K562 (cell line): ENCODE measurements at regions not wholly inside any gene's neighbourhood (a gene's known extent, or its start where the extent isn't known, plus 50 kb on each side); places are given as distances from the start of the nearest gene placed in this dataset.

ENCODE experiments used
- ATAC-seq: fragments of 200-7000 bp; cut with Tn5 transposase; 3 replicates; pipeline ENCODE4 v1.9.1; 2020; ENCODE audit warnings: moderate library complexity
- BruUV-seq: library from RNA; stranded (reverse); fragments of 400-500 nt; replicated peaks from 2 replicates; lab custom pipeline; 2021; lab: Mats Ljungman, UMichigan
- CTCF ChIA-PET: fragments of 300-600 bp; formaldehyde crosslinking; extraction: SDS; loops from one replicate; lab custom pipeline; 2021; ENCODE audit warnings: low intra/inter-chr PET ratio; lab: Yijun Ruan, JAX
- POLR2A ChIA-PET: fragments of 300-600, 350-650 bp; sonication (Branson Sonifier 250); formaldehyde crosslinking; extraction: SDS; loops from one replicate; lab custom pipeline; 2021; ENCODE audit warnings: antibody characterized with exemption, inconsistent platforms; lab: Yijun Ruan, JAX
- DNase-seq, 4 experiments: peaks; one replicate each; pipeline versions ENCODE4 v3.0.0 to v3.0.0-alpha.2; 2011 to 2018; ENCODE audit warnings: low spot score in 3 of 4, mixed read lengths in 3 of 4; ENCODE audit errors: extremely low read depth in 1 of 4
- FAIRE-seq: peaks from 2 replicates; lab custom pipeline; 2011; peaks lifted over from hg19 to GRCh38; lab: Jason Lieb, UNC
- H2AFZ ChIP-seq: 2 replicates; pipeline ENCODE4 v1.6.0; 2011; ENCODE audit warnings: low read depth, low read length, control low read depth, inconsistent platforms
- H3K27ac ChIP-seq: fragments of 200-600 bp; 3 replicates; pipeline ENCODE4 v1.8.0; 2011; ENCODE audit warnings: low read depth, mild to moderate bottlenecking, control low read depth, inconsistent platforms, low read length, moderate library complexity, mixed read lengths; ENCODE audit errors: extremely low read depth
- H3K27me3 ChIP-seq, 2 experiments: fragments of 300-600 bp in 1 of 2; 2 replicates in 1 of 2; 3 replicates in 1 of 2; pipeline versions ENCODE4 v1.6.0 to v1.8.0; 2011; ENCODE audit warnings: inconsistent platforms in 2 of 2, low read length in 2 of 2, mild to moderate bottlenecking in 1 of 2, mixed read lengths in 1 of 2, moderate library complexity in 1 of 2; ENCODE audit not compliant: control insufficient read depth in 2 of 2, insufficient read depth in 2 of 2
- H3K36me3 ChIP-seq: fragments of 300-600 bp; 3 replicates; pipeline ENCODE4 v1.8.0; 2011; ENCODE audit warnings: mild to moderate bottlenecking, low read length, inconsistent platforms; ENCODE audit not compliant: control insufficient read depth, insufficient read depth
- H3K4me1 ChIP-seq, 2 experiments: fragments of 200-600 bp in 1 of 2; replicated peaks in 1 of 2; 2 replicates in 1 of 2; 3 replicates in 1 of 2; pipeline versions ENCODE4 v1.5.1 to v1.8.0; 2011; ENCODE audit warnings: inconsistent platforms in 2 of 2, low read length in 2 of 2, mild to moderate bottlenecking in 1 of 2, mixed read lengths in 1 of 2, moderate library complexity in 1 of 2; ENCODE audit not compliant: control insufficient read depth in 2 of 2, insufficient read depth in 2 of 2
- H3K4me2 ChIP-seq: 2 replicates; pipeline ENCODE4 v1.6.1; 2011; ENCODE audit warnings: low read length, control low read depth, inconsistent platforms, mixed read lengths; ENCODE audit not compliant: insufficient read depth
- H3K4me3 ChIP-seq: fragments of 200-600 bp; sonication (generic), shearing (Covaris generic); 2 replicates; pipeline ENCODE4 v1.5.1; 2016; ENCODE audit warnings: control low read depth, inconsistent platforms
- H3K79me2 ChIP-seq: fragments of 200-600 bp; 3 replicates; pipeline ENCODE4 v1.8.0; 2011; ENCODE audit warnings: low read length, inconsistent platforms; ENCODE audit not compliant: control insufficient read depth, insufficient read depth
- H3K9ac ChIP-seq, 2 experiments: 2 replicates each; pipeline versions ENCODE4 v1.6.0 to v1.6.1; 2011; ENCODE audit warnings: low read depth in 2 of 2, low read length in 2 of 2, control low read depth in 1 of 2, inconsistent platforms in 1 of 2, mild to moderate bottlenecking in 1 of 2, mixed read lengths in 1 of 2; ENCODE audit not compliant: insufficient read depth in 1 of 2
- H3K9me1 ChIP-seq: one replicate; pipeline ENCODE4 v1.6.0; 2011; ENCODE audit warnings: inconsistent platforms, mild to moderate bottlenecking, low read length, moderate library complexity; ENCODE audit not compliant: control insufficient read depth, insufficient read depth
- H3K9me3 ChIP-seq: replicated peaks from 2 replicates; pipeline ENCODE4 v1.5.1; 2011; ENCODE audit warnings: low read depth, low read length, inconsistent platforms; ENCODE audit not compliant: control insufficient read depth, insufficient read depth
- H4K20me1 ChIP-seq: replicated peaks from 2 replicates; pipeline ENCODE4 v1.6.1; 2011; ENCODE audit warnings: low read length, inconsistent platforms, mixed read lengths; ENCODE audit not compliant: control insufficient read depth, insufficient read depth
- CCNT2 ChIP-seq: IDR thresholded peaks from 2 replicates; pipeline ENCODE4 v1.6.1; 2011; ENCODE audit warnings: borderline replicate concordance, low read depth, mild to moderate bottlenecking, moderate library complexity, mixed read lengths, low read length; ENCODE audit not compliant: insufficient read length; ENCODE audit errors: extremely low read depth
- E4F1 ChIP-seq: fragments of 250-450 bp; sonication (Bioruptor Pico); IDR thresholded peaks from 2 replicates; pipeline ENCODE4 v1.5.0; 2021; ENCODE audit warnings: mild to moderate bottlenecking, borderline replicate concordance
- LEF1 ChIP-seq: fragments of 450-650 bp; IDR thresholded peaks from 2 replicates; pipeline ENCODE4 v1.6.1; 2016; ENCODE audit warnings: mild to moderate bottlenecking
- PRMT5 ChIP-seq: sonication (generic); formaldehyde crosslinking; IDR thresholded peaks from 2 replicates; pipeline ENCODE4 v1.5.0; 2020; ENCODE audit warnings: missing genetic modification reagents
- SFPQ ChIP-seq: fragments of 200-400 bp; formaldehyde crosslinking; IDR thresholded peaks from 2 replicates; pipeline ENCODE4 v1.6.1; 2017; ENCODE audit warnings: mild to moderate bottlenecking, low read depth, low read length, moderate library complexity
- USF1 ChIP-seq: sonication (generic); formaldehyde crosslinking; IDR thresholded peaks from 2 replicates; pipeline ENCODE4 v1.9.0; 2022; ENCODE audit warnings: mild to moderate bottlenecking, missing genetic modification reagents
- ZBTB12 ChIP-seq: fragments of 250-450 bp; sonication (Bioruptor Pico); IDR thresholded peaks from 2 replicates; pipeline ENCODE4 v1.4.0; 2020
- ZBTB34 ChIP-seq: fragments of 250-450 bp; sonication (Bioruptor Pico); IDR thresholded peaks from 2 replicates; pipeline ENCODE4 v1.8.0; 2021; ENCODE audit warnings: mild to moderate bottlenecking, moderate library complexity
- ZBTB9 ChIP-seq: fragments of 450-650 bp; formaldehyde crosslinking; IDR thresholded peaks from 2 replicates; pipeline ENCODE4 v1.4.0; 2020; ENCODE audit warnings: mild to moderate bottlenecking, moderate library complexity
- ZNF436 ChIP-seq: fragments of 250-450, 450-650 bp; sonication (Bioruptor Pico); formaldehyde crosslinking; IDR thresholded peaks from 2 replicates; pipeline ENCODE4 v1.7.0; 2020; ENCODE audit warnings: mild to moderate bottlenecking
- WGBS: fragments of 100-300 bp; shearing (Covaris generic); methylation state at CpG from one replicate; pipeline ENCODE4 v1.1.6; 2016; ENCODE audit warnings: low coverage, mixed read lengths; ENCODE audit not compliant: insufficient coverage; ENCODE audit errors: missing lambda C conversion rate; 5-methylcytosine and 5-hydroxymethylcytosine counted together
- in situ Hi-C: fragments of 300-500 bp; cut with MboI; formaldehyde crosslinking; loops from 4 replicates; pipeline ENCODE4 v1.15.0; 2018; ENCODE audit warnings: inconsistent platforms, mixed read lengths
- intact Hi-C: fragments of 100-400 bp; cut with micrococcal nuclease; formaldehyde crosslinking; loops from 2 replicates; pipeline ENCODE4 v1.14.2; 2022

- ChIA-PET POLR2A (no interaction called here), CTCF (no interaction called here)
- no peak for DNase-seq
- Histone ChIP-seq H3K36me3 (no peaks in the 10 kb centered on the region), H2AFZ (no peak overlapping the region), H3K27me3 (no peaks in the 10 kb centered on the region; a peak in 2 of 5 replicates), H3K79me2 (no peaks in the 10 kb centered on the region), H3K4me1 (no peaks in the 10 kb centered on the region), H4K20me1 (no peaks in the 10 kb centered on the region), H3K27ac (no peak overlapping the region), H3K9ac (no peak overlapping the region), H3K9me1 (no peaks in the 10 kb centered on the region), H3K4me3 (no peak overlapping the region), H3K4me2 (no peak overlapping the region), H3K9me3 (no peaks in the 10 kb centered on the region)
- in situ Hi-C loops = no loop called here
- 0% methylated on average over 5 of the region's 5 CpGs for WGBS
- ATAC-seq = no peak
- no TSS peak for BruUV-seq
- intact Hi-C loops = no loop called here
- FAIRE-seq = no peak
- TF ChIP-seq ZBTB9 (CRISPR knock-in tag) (no peak), LEF1 (no peak), ZBTB12 (CRISPR knock-in tag) (no peak), CCNT2 (no peak), ZBTB34 (CRISPR knock-in tag) (no peak), SFPQ (no peak), PRMT5 (no peak), USF1 (CRISPR knock-in tag) (no peak), ZNF436 (no peak), E4F1 (CRISPR knock-in tag) (no peak)
Measured at GRCh38 chr20:60250251-60250650, 292.0 kb downstream of the CDH26 start.
